Type B pancreatic cell (in vitro differentiated cells): ENCODE measurements at regions not wholly inside any gene's neighbourhood (a gene's known extent, or its start where the extent isn't known, plus 50 kb on each side); places are given as distances from the start of the nearest gene placed in this dataset.

Source experiments
- DNase-seq: peaks from one replicate; pipeline ENCODE4 v3.0.0; 2021; ENCODE audit warnings: mixed read lengths; ENCODE audit not compliant: unreplicated experiment; ENCODE audit errors: extremely low spot score
- H3K27ac Mint-ChIP-seq: 2 replicates; pipeline ENCODE4 v1.8.0; 2021; ENCODE audit warnings: mild to moderate bottlenecking, mixed read lengths
- H3K27me3 Mint-ChIP-seq: 2 replicates; pipeline ENCODE4 v1.8.0; 2021; ENCODE audit warnings: mixed read lengths
- H3K36me3 Mint-ChIP-seq: 2 replicates; pipeline ENCODE4 v1.8.0; 2021; ENCODE audit warnings: mixed read lengths
- H3K4me1 Mint-ChIP-seq: one replicate; pipeline ENCODE4 v1.8.0; 2021; ENCODE audit warnings: mixed read lengths; ENCODE audit not compliant: unreplicated experiment
- H3K4me3 Mint-ChIP-seq: 2 replicates; pipeline ENCODE4 v1.8.0; 2021; ENCODE audit warnings: mild to moderate bottlenecking, mixed read lengths
- H3K9me3 Mint-ChIP-seq: 2 replicates; pipeline ENCODE4 v1.8.0; 2021; ENCODE audit warnings: mixed read lengths
- TF ChIP-seq, protein P1 (sequence below): fragments of 200-600 bp; sonication (generic); conservative IDR thresholded peaks from 2 replicates; pipeline ENCODE4 v1.5.0; 2021; ENCODE audit warnings: antibody characterized with exemption, mild to moderate bottlenecking

DNA sequence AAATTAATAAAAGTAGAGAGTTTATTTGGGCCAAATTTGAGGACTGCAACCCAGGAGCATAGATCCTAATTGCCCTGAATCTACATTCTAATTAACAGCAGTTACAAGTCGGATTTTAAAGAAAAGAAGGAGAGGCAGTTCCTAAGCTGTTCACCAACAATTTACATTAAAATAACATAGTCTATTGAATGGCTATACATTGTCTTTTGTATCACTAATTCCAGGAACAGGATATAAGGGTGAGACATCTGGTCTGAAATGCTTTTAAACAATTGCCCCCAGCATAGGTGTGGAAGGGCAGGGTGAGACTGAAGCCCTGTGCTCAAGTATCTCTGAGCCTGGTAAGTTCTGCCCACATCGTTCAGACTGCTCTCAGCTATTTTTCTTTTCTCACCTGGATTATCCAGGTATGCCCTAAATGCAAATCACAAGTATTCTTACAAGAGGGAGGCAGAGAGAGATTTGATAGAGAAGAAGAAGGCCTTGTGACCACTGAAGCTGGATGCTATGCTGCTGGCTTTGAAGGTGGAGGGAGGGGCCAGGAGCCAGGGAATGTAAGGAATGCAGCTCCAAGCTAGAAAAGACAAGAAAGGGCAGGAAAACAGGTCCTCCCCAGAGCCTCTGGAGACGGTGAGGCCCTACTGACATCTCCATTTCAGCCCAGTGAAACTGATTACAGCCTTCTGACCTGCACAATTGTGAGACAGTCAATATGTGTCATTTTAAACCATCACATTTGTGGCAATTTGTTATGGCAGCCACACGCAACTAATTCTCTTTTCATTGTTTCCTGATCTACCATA is 189.4 kb upstream of the ARL4C start:
- peak overlapping the region; percentile 92 for H3K27ac Mint-ChIP-seq
- H3K27me3 Mint-ChIP-seq: no peaks in the 10 kb centered on the region
- no peaks in the 10 kb centered on the region for H3K36me3 Mint-ChIP-seq
- DNase-seq: no peak
- H3K4me3 Mint-ChIP-seq: peak overlapping the region; percentile 61
- TF ChIP-seq, protein P1, sequence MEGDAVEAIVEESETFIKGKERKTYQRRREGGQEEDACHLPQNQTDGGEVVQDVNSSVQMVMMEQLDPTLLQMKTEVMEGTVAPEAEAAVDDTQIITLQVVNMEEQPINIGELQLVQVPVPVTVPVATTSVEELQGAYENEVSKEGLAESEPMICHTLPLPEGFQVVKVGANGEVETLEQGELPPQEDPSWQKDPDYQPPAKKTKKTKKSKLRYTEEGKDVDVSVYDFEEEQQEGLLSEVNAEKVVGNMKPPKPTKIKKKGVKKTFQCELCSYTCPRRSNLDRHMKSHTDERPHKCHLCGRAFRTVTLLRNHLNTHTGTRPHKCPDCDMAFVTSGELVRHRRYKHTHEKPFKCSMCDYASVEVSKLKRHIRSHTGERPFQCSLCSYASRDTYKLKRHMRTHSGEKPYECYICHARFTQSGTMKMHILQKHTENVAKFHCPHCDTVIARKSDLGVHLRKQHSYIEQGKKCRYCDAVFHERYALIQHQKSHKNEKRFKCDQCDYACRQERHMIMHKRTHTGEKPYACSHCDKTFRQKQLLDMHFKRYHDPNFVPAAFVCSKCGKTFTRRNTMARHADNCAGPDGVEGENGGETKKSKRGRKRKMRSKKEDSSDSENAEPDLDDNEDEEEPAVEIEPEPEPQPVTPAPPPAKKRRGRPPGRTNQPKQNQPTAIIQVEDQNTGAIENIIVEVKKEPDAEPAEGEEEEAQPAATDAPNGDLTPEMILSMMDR: no peak
- H3K4me1 Mint-ChIP-seq: peaks cover 52% of the 10 kb centered on the region
- H3K9me3 Mint-ChIP-seq: no peaks in the 10 kb centered on the region

DNA sequence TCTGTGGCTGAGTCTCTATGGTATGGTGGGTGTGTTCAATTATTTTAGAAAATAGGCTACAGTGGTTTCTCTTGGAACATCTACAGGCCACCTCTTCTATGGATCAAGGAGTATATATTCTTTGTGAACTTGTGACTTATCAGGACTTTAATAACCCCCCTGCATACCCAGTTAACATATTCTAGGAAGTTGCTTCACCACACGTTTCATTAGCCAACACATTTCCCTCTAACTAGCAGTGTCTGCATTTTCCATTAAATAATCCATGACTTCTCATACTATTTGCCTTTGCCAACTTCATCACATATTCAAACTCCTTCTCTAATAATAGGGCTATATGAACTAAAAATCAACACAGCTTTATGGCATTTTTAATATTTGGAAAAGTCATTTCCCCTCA is 187.6 kb upstream of the ARL4C start:
- no peaks in the 10 kb centered on the region for H3K27me3 Mint-ChIP-seq
- TF ChIP-seq, protein P1: no peak
- no peak for DNase-seq
- H3K9me3 Mint-ChIP-seq: no peaks in the 10 kb centered on the region
- H3K4me3 Mint-ChIP-seq: no peak overlapping the region
- H3K36me3 Mint-ChIP-seq: no peaks in the 10 kb centered on the region
- no peak overlapping the region for H3K27ac Mint-ChIP-seq
- peaks cover 37% of the 10 kb centered on the region for H3K4me1 Mint-ChIP-seq

DNA sequence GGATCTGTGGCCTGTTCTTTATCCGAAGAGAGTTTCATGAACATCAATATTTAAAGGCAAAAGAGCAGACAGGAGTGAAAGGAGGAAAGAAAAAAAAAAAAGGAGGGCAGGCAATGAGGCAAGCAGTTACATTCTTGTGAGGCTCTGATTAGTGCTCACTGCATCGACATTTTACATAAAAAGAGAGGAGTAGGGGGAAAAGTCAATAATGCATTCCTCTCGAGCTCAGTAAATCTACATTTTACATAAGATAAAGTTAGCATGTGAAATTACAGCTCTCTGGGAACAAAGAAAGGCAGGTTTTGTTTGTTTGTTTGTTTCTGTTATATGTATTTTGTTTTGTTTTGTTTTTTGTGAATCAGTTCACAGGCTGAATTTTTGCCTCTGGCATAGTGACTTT is 187.1 kb upstream of the ARL4C start:
- DNase-seq: no peak
- TF ChIP-seq, protein P1: no peak
- no peak overlapping the region for H3K27ac Mint-ChIP-seq
- H3K4me1 Mint-ChIP-seq: peaks cover 34% of the 10 kb centered on the region
- H3K36me3 Mint-ChIP-seq: no peaks in the 10 kb centered on the region
- H3K27me3 Mint-ChIP-seq: no peaks in the 10 kb centered on the region
- no peaks in the 10 kb centered on the region for H3K9me3 Mint-ChIP-seq
- H3K4me3 Mint-ChIP-seq: no peak overlapping the region

DNA sequence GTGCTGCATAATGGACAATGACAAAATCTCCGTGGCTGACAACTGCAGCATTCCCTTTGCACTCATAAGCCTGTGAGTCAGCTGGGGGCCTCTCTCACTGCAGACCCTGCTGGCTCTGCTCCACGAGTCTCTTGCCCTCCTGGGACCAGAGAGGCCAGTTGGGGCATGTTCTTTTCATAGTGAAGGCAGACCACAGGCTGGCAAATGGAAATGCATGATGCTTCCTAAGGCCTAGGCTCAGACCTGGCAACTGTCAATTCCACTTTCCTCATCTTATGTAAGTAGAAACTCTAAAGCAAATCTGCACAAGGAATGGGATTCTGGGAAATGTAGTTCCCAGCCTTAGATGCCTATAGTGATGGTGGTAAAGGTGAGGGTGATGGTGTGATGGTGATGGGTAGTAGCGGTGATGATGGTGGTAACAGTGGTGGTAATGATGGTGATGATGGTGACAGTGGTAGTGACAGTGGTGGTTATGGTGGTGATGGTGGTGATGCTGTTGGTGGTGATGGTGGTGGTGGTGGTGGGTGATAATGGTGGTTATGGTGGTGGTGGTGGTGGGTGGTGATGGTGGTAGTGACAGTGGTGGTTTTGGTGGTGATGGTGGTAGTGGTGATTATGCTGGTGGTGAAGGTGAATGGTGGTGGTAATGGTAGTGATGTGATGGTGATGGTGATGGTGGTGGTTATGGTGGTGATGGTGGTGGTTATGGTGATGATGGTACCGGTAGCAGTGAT is 185.8 kb upstream of the ARL4C start:
- Mint-ChIP-seq H3K4me1 (peaks cover 32% of the 10 kb centered on the region), H3K36me3 (no peaks in the 10 kb centered on the region), H3K27me3 (no peaks in the 10 kb centered on the region), H3K9me3 (no peaks in the 10 kb centered on the region), H3K4me3 (no peak overlapping the region), H3K27ac (no peak overlapping the region)
- DNase-seq: no peak
- TF ChIP-seq, protein P1: no peak

DNA sequence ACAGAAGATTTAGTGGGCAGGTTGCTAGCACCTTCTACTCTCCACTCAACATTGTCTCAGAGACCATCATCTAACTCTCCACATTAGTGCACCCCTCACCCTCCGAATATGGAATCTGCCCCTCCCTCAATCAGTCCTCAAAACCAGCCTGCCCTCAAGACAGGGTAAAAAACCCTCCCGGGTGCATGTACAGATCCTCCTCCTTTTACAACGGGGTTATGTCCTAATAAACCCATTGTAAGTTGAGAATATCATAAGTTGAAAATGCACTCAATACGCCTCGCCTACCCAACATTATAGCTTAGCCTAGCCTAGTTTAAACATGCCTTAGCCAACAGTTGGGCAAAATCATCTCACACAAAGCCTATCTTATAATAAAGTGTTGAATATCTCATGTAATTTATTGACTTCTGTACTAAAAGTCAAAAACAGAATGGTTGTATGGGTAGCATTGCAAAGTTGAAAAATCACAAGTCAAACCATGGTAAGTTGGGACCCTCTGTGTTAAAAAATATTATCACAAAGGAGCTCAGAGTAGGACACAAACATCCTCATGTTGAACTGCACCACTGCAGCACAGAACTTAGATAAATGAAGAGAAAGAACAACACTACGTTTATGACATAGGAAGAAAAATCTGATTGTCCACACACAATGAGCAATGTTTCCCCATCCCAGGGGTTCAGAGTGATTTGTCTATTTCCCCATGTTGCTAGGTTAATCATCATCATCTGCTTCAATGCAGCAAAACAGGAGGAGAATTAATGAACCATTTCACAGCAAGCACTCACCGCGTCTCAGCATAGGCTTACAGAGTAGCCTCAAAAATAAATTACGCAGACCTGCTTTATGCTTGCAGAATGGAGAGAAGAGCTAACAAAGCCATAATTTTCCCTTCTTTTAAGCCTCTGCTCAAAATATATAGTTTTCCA is 184.1 kb upstream of the ARL4C start:
- H3K4me3 Mint-ChIP-seq: no peak overlapping the region
- H3K4me1 Mint-ChIP-seq: peaks cover 31% of the 10 kb centered on the region
- H3K27me3 Mint-ChIP-seq: no peaks in the 10 kb centered on the region
- H3K27ac Mint-ChIP-seq: no peak overlapping the region
- no peak for DNase-seq
- no peaks in the 10 kb centered on the region for H3K36me3 Mint-ChIP-seq
- H3K9me3 Mint-ChIP-seq: no peaks in the 10 kb centered on the region
- TF ChIP-seq, protein P1: no peak
